HepG2 (cell line): ENCODE measurements at regions not wholly inside any gene's neighbourhood (a gene's known extent, or its start where the extent isn't known, plus 50 kb on each side); places are given as distances from the start of the nearest gene placed in this dataset.

Source experiments
- CCAR2 ChIP-seq: fragments of 200-400 bp; formaldehyde crosslinking; optimal IDR thresholded peaks from 2 replicates; pipeline ENCODE3; 2018; ENCODE audit warnings: low read depth, mild to moderate bottlenecking, low read length, moderate library complexity
- FOXM1 ChIP-seq: sonication (generic); formaldehyde crosslinking; IDR thresholded peaks from 2 replicates; pipeline ENCODE4 v1.5.0; 2020; ENCODE audit warnings: missing genetic modification reagents
- HES4 ChIP-seq: sonication (generic); formaldehyde crosslinking; IDR thresholded peaks from 2 replicates; pipeline ENCODE4 v1.9.0; 2021; ENCODE audit warnings: mild to moderate bottlenecking, missing genetic modification reagents, borderline replicate concordance
- HNRNPL ChIP-seq: fragments of 200-400 bp; formaldehyde crosslinking; IDR thresholded peaks from 2 replicates; pipeline ENCODE4 v1.6.1; 2017; ENCODE audit warnings: mild to moderate bottlenecking, low read depth, low read length
- HNRNPUL1 ChIP-seq: fragments of 200-400 bp; formaldehyde crosslinking; IDR thresholded peaks from 2 replicates; pipeline ENCODE4 v1.6.1; 2017; ENCODE audit warnings: low read depth, mild to moderate bottlenecking, low read length, moderate library complexity
- MAF1 ChIP-seq: sonication (generic); formaldehyde crosslinking; IDR thresholded peaks from 2 replicates; pipeline ENCODE4 v1.5.0; 2020; ENCODE audit warnings: missing genetic modification reagents, borderline replicate concordance
- MAFG ChIP-seq: sonication (generic); formaldehyde crosslinking; IDR thresholded peaks from 2 replicates; pipeline ENCODE4 v1.5.1; 2020; ENCODE audit warnings: mild to moderate bottlenecking, missing genetic modification reagents
- MAFK ChIP-seq, 2 experiments: IDR thresholded peaks in 1 of 2; conservative IDR thresholded peaks in 1 of 2; 2 replicates each; pipeline ENCODE4 v1.6.1; 2011; ENCODE audit warnings: improper control_type of control experiment in 2 of 2, low read length in 2 of 2
- RORA ChIP-seq: sonication (generic); formaldehyde crosslinking; IDR thresholded peaks from 2 replicates; pipeline ENCODE4 v1.5.0; 2020; ENCODE audit warnings: mild to moderate bottlenecking, missing genetic modification reagents, moderate library complexity
- SATB2 ChIP-seq: sonication (generic); formaldehyde crosslinking; IDR thresholded peaks from 2 replicates; pipeline ENCODE4 v1.5.0; 2020; ENCODE audit warnings: missing genetic modification reagents
- SP2 ChIP-seq: sonication (generic); formaldehyde crosslinking; IDR thresholded peaks from 2 replicates; pipeline ENCODE4 v1.5.1; 2020; ENCODE audit warnings: mild to moderate bottlenecking, missing genetic modification reagents
- YEATS2 ChIP-seq: sonication (generic); formaldehyde crosslinking; IDR thresholded peaks from 2 replicates; pipeline ENCODE4 v1.4.0; 2020; ENCODE audit warnings: missing genetic modification reagents, borderline replicate concordance
- ZNF614 ChIP-seq: IDR thresholded peaks from 2 replicates; pipeline ENCODE4 v1.6.1; 2018; ENCODE audit warnings: missing biosample characterization, missing genetic modification reagents, inconsistent platforms, borderline replicate concordance
- ZNF670 ChIP-seq: sonication (generic); formaldehyde crosslinking; IDR thresholded peaks from 2 replicates; pipeline ENCODE4 v1.8.0; 2022; ENCODE audit warnings: mild to moderate bottlenecking, missing genetic modification reagents, borderline replicate concordance
- ZSCAN22 ChIP-seq: sonication (generic); formaldehyde crosslinking; IDR thresholded peaks from 2 replicates; pipeline ENCODE4 v1.4.0; 2020; ENCODE audit warnings: mild to moderate bottlenecking, missing genetic modification reagents
- TF ChIP-seq, protein P1 (sequence below): IDR thresholded peaks from 2 replicates; pipeline ENCODE4 v1.6.1; 2016; ENCODE audit warnings: low read depth, missing genetic modification reagents, missing compliant biosample characterization
- TF ChIP-seq, protein P2 (sequence below): sonication (generic); formaldehyde crosslinking; IDR thresholded peaks from 2 replicates; pipeline ENCODE4 v1.8.1; 2023; ENCODE audit warnings: missing genetic modification reagents, inconsistent platforms, borderline replicate concordance
- TF ChIP-seq, protein P3 (sequence below): sonication (generic); formaldehyde crosslinking; conservative IDR thresholded peaks from 2 replicates; pipeline ENCODE4 v1.4.0; 2020; ENCODE audit warnings: missing genetic modification reagents
- TF ChIP-seq, protein P4 (sequence below): sonication (generic); formaldehyde crosslinking; IDR thresholded peaks from 2 replicates; pipeline ENCODE4 v1.9.0; 2021; ENCODE audit warnings: missing genetic modification reagents, mild to moderate bottlenecking, borderline replicate concordance
- TF ChIP-seq, protein P5 (sequence below): IDR thresholded peaks from 2 replicates; pipeline ENCODE4 v1.6.1; 2016; ENCODE audit warnings: control low read depth

DNA sequence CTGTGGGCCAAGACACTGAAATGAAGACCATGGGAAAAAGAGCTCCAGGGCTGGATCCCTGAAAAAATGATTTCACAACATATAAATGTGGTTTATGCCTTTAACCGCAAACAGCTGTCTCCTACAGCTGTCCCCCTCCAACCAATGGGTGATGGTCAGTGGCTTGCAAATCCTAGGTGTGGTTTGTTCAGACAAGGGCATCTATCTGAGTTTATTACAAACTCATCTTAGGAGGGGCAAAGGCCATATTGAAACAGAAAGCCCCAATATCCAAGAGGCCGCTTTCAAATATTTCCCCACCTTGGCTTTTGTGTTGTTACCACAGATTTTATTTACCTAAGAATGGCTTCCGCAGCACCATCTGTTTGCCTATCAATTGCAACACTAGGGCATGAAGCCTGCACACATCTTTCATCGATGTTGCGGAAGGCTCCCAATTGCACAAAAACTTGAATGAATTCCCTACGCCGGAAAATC is 503.6 kb upstream of the AMELY start (continued):
- TF ChIP-seq, protein P1, sequence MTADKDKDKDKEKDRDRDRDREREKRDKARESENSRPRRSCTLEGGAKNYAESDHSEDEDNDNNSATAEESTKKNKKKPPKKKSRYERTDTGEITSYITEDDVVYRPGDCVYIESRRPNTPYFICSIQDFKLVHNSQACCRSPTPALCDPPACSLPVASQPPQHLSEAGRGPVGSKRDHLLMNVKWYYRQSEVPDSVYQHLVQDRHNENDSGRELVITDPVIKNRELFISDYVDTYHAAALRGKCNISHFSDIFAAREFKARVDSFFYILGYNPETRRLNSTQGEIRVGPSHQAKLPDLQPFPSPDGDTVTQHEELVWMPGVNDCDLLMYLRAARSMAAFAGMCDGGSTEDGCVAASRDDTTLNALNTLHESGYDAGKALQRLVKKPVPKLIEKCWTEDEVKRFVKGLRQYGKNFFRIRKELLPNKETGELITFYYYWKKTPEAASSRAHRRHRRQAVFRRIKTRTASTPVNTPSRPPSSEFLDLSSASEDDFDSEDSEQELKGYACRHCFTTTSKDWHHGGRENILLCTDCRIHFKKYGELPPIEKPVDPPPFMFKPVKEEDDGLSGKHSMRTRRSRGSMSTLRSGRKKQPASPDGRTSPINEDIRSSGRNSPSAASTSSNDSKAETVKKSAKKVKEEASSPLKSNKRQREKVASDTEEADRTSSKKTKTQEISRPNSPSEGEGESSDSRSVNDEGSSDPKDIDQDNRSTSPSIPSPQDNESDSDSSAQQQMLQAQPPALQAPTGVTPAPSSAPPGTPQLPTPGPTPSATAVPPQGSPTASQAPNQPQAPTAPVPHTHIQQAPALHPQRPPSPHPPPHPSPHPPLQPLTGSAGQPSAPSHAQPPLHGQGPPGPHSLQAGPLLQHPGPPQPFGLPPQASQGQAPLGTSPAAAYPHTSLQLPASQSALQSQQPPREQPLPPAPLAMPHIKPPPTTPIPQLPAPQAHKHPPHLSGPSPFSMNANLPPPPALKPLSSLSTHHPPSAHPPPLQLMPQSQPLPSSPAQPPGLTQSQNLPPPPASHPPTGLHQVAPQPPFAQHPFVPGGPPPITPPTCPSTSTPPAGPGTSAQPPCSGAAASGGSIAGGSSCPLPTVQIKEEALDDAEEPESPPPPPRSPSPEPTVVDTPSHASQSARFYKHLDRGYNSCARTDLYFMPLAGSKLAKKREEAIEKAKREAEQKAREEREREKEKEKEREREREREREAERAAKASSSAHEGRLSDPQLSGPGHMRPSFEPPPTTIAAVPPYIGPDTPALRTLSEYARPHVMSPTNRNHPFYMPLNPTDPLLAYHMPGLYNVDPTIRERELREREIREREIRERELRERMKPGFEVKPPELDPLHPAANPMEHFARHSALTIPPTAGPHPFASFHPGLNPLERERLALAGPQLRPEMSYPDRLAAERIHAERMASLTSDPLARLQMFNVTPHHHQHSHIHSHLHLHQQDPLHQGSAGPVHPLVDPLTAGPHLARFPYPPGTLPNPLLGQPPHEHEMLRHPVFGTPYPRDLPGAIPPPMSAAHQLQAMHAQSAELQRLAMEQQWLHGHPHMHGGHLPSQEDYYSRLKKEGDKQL (CRISPR knock-in tag): 0 out of 2 replicates have a peak, but pooled peaks have one; percentile 58
- TF ChIP-seq, protein P2, sequence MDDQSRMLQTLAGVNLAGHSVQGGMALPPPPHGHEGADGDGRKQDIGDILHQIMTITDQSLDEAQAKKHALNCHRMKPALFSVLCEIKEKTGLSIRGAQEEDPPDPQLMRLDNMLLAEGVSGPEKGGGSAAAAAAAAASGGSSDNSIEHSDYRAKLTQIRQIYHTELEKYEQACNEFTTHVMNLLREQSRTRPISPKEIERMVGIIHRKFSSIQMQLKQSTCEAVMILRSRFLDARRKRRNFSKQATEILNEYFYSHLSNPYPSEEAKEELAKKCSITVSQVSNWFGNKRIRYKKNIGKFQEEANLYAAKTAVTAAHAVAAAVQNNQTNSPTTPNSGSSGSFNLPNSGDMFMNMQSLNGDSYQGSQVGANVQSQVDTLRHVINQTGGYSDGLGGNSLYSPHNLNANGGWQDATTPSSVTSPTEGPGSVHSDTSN (CRISPR knock-in tag): no peak
- TF ChIP-seq ZNF614: no peak
- no peak for TF ChIP-seq FOXM1
- no peak for TF ChIP-seq SP2 (CRISPR knock-in tag)
- TF ChIP-seq, protein P3, sequence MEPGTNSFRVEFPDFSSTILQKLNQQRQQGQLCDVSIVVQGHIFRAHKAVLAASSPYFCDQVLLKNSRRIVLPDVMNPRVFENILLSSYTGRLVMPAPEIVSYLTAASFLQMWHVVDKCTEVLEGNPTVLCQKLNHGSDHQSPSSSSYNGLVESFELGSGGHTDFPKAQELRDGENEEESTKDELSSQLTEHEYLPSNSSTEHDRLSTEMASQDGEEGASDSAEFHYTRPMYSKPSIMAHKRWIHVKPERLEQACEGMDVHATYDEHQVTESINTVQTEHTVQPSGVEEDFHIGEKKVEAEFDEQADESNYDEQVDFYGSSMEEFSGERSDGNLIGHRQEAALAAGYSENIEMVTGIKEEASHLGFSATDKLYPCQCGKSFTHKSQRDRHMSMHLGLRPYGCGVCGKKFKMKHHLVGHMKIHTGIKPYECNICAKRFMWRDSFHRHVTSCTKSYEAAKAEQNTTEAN: no peak
- TF ChIP-seq HES4 (CRISPR knock-in tag): no peak
- no peak for TF ChIP-seq ZNF670 (CRISPR knock-in tag)
- no peak for TF ChIP-seq YEATS2
- no peak for TF ChIP-seq SATB2 (CRISPR knock-in tag)
- TF ChIP-seq RORA: no peak
- TF ChIP-seq HNRNPL: no peak
- TF ChIP-seq CCAR2: no peak
- TF ChIP-seq, protein P4, sequence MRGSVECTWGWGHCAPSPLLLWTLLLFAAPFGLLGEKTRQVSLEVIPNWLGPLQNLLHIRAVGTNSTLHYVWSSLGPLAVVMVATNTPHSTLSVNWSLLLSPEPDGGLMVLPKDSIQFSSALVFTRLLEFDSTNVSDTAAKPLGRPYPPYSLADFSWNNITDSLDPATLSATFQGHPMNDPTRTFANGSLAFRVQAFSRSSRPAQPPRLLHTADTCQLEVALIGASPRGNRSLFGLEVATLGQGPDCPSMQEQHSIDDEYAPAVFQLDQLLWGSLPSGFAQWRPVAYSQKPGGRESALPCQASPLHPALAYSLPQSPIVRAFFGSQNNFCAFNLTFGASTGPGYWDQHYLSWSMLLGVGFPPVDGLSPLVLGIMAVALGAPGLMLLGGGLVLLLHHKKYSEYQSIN: no peak
- no peak for TF ChIP-seq HNRNPUL1
- TF ChIP-seq ZSCAN22 (CRISPR knock-in tag): no peak
- no peak for TF ChIP-seq MAF1 (CRISPR knock-in tag)
- no peak for TF ChIP-seq MAFG (CRISPR knock-in tag)
- TF ChIP-seq, protein P5, sequence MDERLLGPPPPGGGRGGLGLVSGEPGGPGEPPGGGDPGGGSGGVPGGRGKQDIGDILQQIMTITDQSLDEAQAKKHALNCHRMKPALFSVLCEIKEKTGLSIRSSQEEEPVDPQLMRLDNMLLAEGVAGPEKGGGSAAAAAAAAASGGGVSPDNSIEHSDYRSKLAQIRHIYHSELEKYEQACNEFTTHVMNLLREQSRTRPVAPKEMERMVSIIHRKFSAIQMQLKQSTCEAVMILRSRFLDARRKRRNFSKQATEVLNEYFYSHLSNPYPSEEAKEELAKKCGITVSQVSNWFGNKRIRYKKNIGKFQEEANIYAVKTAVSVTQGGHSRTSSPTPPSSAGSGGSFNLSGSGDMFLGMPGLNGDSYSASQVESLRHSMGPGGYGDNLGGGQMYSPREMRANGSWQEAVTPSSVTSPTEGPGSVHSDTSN: no peak
- TF ChIP-seq MAFK (conservative IDR thresholded peaks at IDR 0.05 in 1 of 2, IDR thresholded peaks at IDR 0.05 in 1 of 2; ENCODE audit: low read length in 2 of 2): no peak
